GM21576 (cell line): ENCODE measurements at regions not wholly inside any gene's neighbourhood (a gene's known extent, or its start where the extent isn't known, plus 50 kb on each side); places are given as distances from the start of the nearest gene placed in this dataset.

Experiments
- ATAC-seq: cut with Tn5 transposase; IDR thresholded peaks from one replicate; pipeline ENCODE4 v1.9.1; 2021; ENCODE audit warnings: mild to moderate bottlenecking, moderate library complexity; ENCODE audit not compliant: unreplicated experiment

- ATAC-seq = no peak
Observed at GRCh38 chr1:96236156-96236739, 485.3 kb upstream of the PTBP2 start.

GRCh38 chr1:96238426-96238825, 483.2 kb upstream of the PTBP2 start:
- no peak for ATAC-seq

GRCh38 chr1:96240438-96240837, 481.1 kb upstream of the PTBP2 start:
- ATAC-seq = no peak

GRCh38 chr1:96253246-96254035, 468.1 kb upstream of the PTBP2 start:
- no peak for ATAC-seq

GRCh38 chr1:96256130-96256790, 465.3 kb upstream of the PTBP2 start:
- no peak for ATAC-seq

- no peak for ATAC-seq
Observed at GRCh38 chr1:96259399-96259798, 462.2 kb upstream of the PTBP2 start.

GRCh38 chr1:96281491-96281890, 440.1 kb upstream of the PTBP2 start:
- no peak for ATAC-seq

GRCh38 chr1:96290033-96290432, 431.6 kb upstream of the PTBP2 start:
- no peak for ATAC-seq

- ATAC-seq = no peak
Observed at GRCh38 chr1:96290801-96291200, 430.8 kb upstream of the PTBP2 start.

- no peak for ATAC-seq
Observed at GRCh38 chr1:96291468-96291867, 430.1 kb upstream of the PTBP2 start.

- ATAC-seq = no peak
Observed at GRCh38 chr1:96292141-96292540, 429.4 kb upstream of the PTBP2 start.

GRCh38 chr1:96296991-96297390, 424.6 kb upstream of the PTBP2 start:
- ATAC-seq = no peak

GRCh38 chr1:96306809-96307560, 414.6 kb upstream of the PTBP2 start:
- ATAC-seq = no peak

GRCh38 chr1:96308314-96308713, 413.3 kb upstream of the PTBP2 start:
- ATAC-seq = no peak

GRCh38 chr1:96309783-96310182, 411.8 kb upstream of the PTBP2 start:
- ATAC-seq = no peak

- ATAC-seq = no peak
Observed at GRCh38 chr1:96313216-96313615, 408.4 kb upstream of the PTBP2 start.

- ATAC-seq = no peak
Observed at GRCh38 chr1:96329121-96329520, 392.5 kb upstream of the PTBP2 start.

GRCh38 chr1:96331596-96331995, 390.0 kb upstream of the PTBP2 start:
- ATAC-seq = no peak

GRCh38 chr1:96333522-96334235, 387.9 kb upstream of the PTBP2 start:
- ATAC-seq = no peak

- no peak for ATAC-seq
Observed at GRCh38 chr1:96334236-96334557, 387.4 kb upstream of the PTBP2 start.

GRCh38 chr1:96338622-96339021, 383.0 kb upstream of the PTBP2 start:
- ATAC-seq = no peak
